ENCODE measurements at regions not wholly inside any gene's neighbourhood (a gene's known extent, or its start where the extent isn't known, plus 50 kb on each side); places are given as distances from the start of the nearest gene placed in this dataset.

GRCh38 chr4:147408189-147408588 is 72.7 kb upstream of the EDNRA start:
- TF ChIP-seq CTCF (IDR thresholded peaks at IDR 0.05): no peak
- TF ChIP-seq POLR2A (IDR thresholded peaks at IDR 0.05): no peak
